PC-3 (cell line): ENCODE measurements at regions not wholly inside any gene's neighbourhood (a gene's known extent, or its start where the extent isn't known, plus 50 kb on each side); places are given as distances from the start of the nearest gene placed in this dataset.

Experiments
- ATAC-seq: fragments of 200-7000 bp; cut with Tn5 transposase; 2 replicates; pipeline ENCODE4 v1.9.1; 2020; ENCODE audit warnings: mild to moderate bottlenecking, moderate library complexity
- BruUV-seq: library from RNA; stranded (reverse); fragments of 400-500 nt; replicated peaks from 2 replicates; lab custom pipeline; 2021; lab: Mats Ljungman, UMichigan
- CTCF ChIA-PET: fragments of 300-600 bp; sonication (Branson Sonifier 250); formaldehyde crosslinking; loops from one replicate; lab custom pipeline; 2022; ENCODE audit warnings: antibody characterized with exemption; lab: Charles Lee
- POLR2A ChIA-PET: fragments of 300-600 bp; sonication (Branson Sonifier 250); formaldehyde crosslinking; loops from one replicate; lab custom pipeline; 2022; ENCODE audit warnings: antibody characterized with exemption; ENCODE audit not compliant: unreplicated experiment; lab: Charles Lee
- DNase-seq: peaks from one replicate; pipeline ENCODE4 v3.0.0-alpha.2; 2015
- H2AFZ ChIP-seq: fragments of 300-600 bp; sonication (generic); 2 replicates; pipeline ENCODE4 v1.6.0; 2016; ENCODE audit warnings: antibody characterized with exemption, low read length
- H3F3A ChIP-seq: fragments of 300-600 bp; sonication (generic); one replicate; pipeline ENCODE4 v1.6.0; 2017; ENCODE audit warnings: antibody characterized with exemption, low read length, control low read depth, mild to moderate bottlenecking; ENCODE audit not compliant: unreplicated experiment
- H3K27ac ChIP-seq: fragments of 300-600 bp; sonication (generic); 2 replicates; pipeline ENCODE4 v1.5.1; 2016; ENCODE audit warnings: mild to moderate bottlenecking, low read length
- H3K27me3 ChIP-seq: fragments of 300-600 bp; sonication (generic); 2 replicates; pipeline ENCODE4 v1.6.1; 2016; ENCODE audit warnings: low read length, mixed read lengths
- H3K36me3 ChIP-seq: fragments of 300-600 bp; sonication (generic); 2 replicates; pipeline ENCODE4 v1.6.1; 2016; ENCODE audit warnings: low read depth, mixed run types, low read length, mixed read lengths
- H3K4me1 ChIP-seq: fragments of 300-600 bp; sonication (generic); 2 replicates; pipeline ENCODE4 v1.5.1; 2016; ENCODE audit warnings: low read length; ENCODE audit not compliant: insufficient read depth
- H3K4me2 ChIP-seq: fragments of 300-600 bp; sonication (generic); 2 replicates; pipeline ENCODE4 v1.6.0; 2016; ENCODE audit warnings: low read length
- H3K4me3 ChIP-seq: fragments of 300-600 bp; sonication (generic); 2 replicates; pipeline ENCODE4 v1.5.1; 2016; ENCODE audit warnings: mild to moderate bottlenecking, low read length, mixed read lengths
- H3K79me2 ChIP-seq: fragments of 300-600 bp; sonication (generic); 2 replicates; pipeline ENCODE4 v1.6.1; 2017; ENCODE audit warnings: low read length, mixed read lengths
- H3K9ac ChIP-seq: fragments of 300-600 bp; sonication (generic); 2 replicates; pipeline ENCODE4 v1.6.0; 2016; ENCODE audit warnings: mild to moderate bottlenecking, low read length
- H3K9me2 ChIP-seq: fragments of 300-600 bp; sonication (generic); replicated peaks from 2 replicates; pipeline ENCODE4 v1.6.1; 2016; ENCODE audit warnings: mixed run types, low read length, mixed read lengths
- H3K9me3 ChIP-seq: fragments of 300-600 bp; sonication (generic); 2 replicates; pipeline ENCODE4 v1.6.1; 2016; ENCODE audit warnings: low read length, mixed read lengths
- H4K20me1 ChIP-seq: fragments of 300-600 bp; sonication (generic); 2 replicates; pipeline ENCODE4 v1.6.1; 2016; ENCODE audit warnings: low read length, mixed read lengths
- CTCF ChIP-seq: fragments of 300-600 bp; sonication (generic); conservative IDR thresholded peaks from 2 replicates; pipeline ENCODE4 v1.5.1; 2017; ENCODE audit warnings: antibody characterized with exemption, low read depth, mild to moderate bottlenecking, low read length
- EZH2 ChIP-seq: fragments of 300-600 bp; sonication (generic); IDR thresholded peaks from one replicate; pipeline ENCODE4 v1.6.1; 2017; ENCODE audit warnings: antibody characterized with exemption, mild to moderate bottlenecking, low read length; ENCODE audit not compliant: unreplicated experiment
- EZH2phosphoT487 ChIP-seq: fragments of 300-600 bp; sonication (generic); IDR thresholded peaks from 2 replicates; pipeline ENCODE4 v1.6.1; 2018; ENCODE audit warnings: mild to moderate bottlenecking, antibody characterized with exemption, low read length, borderline replicate concordance
- intact Hi-C: fragments of 100-400 bp; cut with micrococcal nuclease; formaldehyde crosslinking; loops from 2 replicates; pipeline ENCODE4 v1.9.0; 2023

- DNase-seq (no peak), ATAC-seq (no peak)
- Histone ChIP-seq H3K9ac (no peak overlapping the region), H3K9me2 (no peaks in the 10 kb centered on the region), H2AFZ (no peak overlapping the region), H3K4me1 (no peaks in the 10 kb centered on the region), H4K20me1 (no peaks in the 10 kb centered on the region), H3F3A (no peaks in the 10 kb centered on the region), H3K27me3 (no peaks in the 10 kb centered on the region), H3K9me3 (no peaks in the 10 kb centered on the region), H3K36me3 (no peaks in the 10 kb centered on the region), H3K79me2 (no peaks in the 10 kb centered on the region), H3K27ac (no peak overlapping the region), H3K4me3 (no peak overlapping the region), H3K4me2 (no peak overlapping the region)
- POLR2A ChIA-PET: no interaction called here
- intact Hi-C loops: no loop called here
- TF ChIP-seq EZH2 (no peak), CTCF (no peak), EZH2phosphoT487 (no peak)
- CTCF ChIA-PET: no interaction called here
- BruUV-seq: no TSS peak
Measured at GRCh38 chr2:63658176-63658968, 69.6 kb downstream of the MDH1 start.

- intact Hi-C loops: no loop called here
- Histone ChIP-seq H3K27me3 (no peaks in the 10 kb centered on the region), H3K4me1 (no peaks in the 10 kb centered on the region), H3K4me3 (no peak overlapping the region), H3F3A (no peaks in the 10 kb centered on the region), H3K36me3 (no peaks in the 10 kb centered on the region), H3K9me3 (no peaks in the 10 kb centered on the region), H3K9me2 (no peaks in the 10 kb centered on the region), H3K4me2 (no peak overlapping the region), H3K79me2 (no peaks in the 10 kb centered on the region), H3K9ac (no peak overlapping the region), H2AFZ (no peak overlapping the region), H3K27ac (no peak overlapping the region), H4K20me1 (no peaks in the 10 kb centered on the region)
- TF ChIP-seq EZH2 (no peak), CTCF (no peak), EZH2phosphoT487 (no peak)
- DNase-seq (no peak), ATAC-seq (no peak)
- BruUV-seq: no TSS peak
- POLR2A ChIA-PET: no interaction called here
- CTCF ChIA-PET: no interaction called here
Measured at GRCh38 chr2:63660060-63660459, 71.3 kb downstream of the MDH1 start.

GRCh38 chr2:63661076-63661475 lies 72.3 kb downstream of the MDH1 start:
- no peak overlapping the region for H3K4me2 ChIP-seq
- no peak for TF ChIP-seq EZH2
- TF ChIP-seq CTCF: no peak
- no peak for TF ChIP-seq EZH2phosphoT487
- H3K9me3 ChIP-seq: no peaks in the 10 kb centered on the region
- no peak overlapping the region for H3K9ac ChIP-seq
- ChIA-PET POLR2A (no interaction called here), CTCF (no interaction called here)
- DNase-seq (peak; percentile 55), ATAC-seq (peak; percentile 38; the same call in 1 of the 2 replicates)
- no peaks in the 10 kb centered on the region for H3K27me3 ChIP-seq
- no peak overlapping the region for H3K27ac ChIP-seq
- no peak overlapping the region for H2AFZ ChIP-seq
- intact Hi-C loops: no loop called here
- H3K4me1 ChIP-seq: no peaks in the 10 kb centered on the region
- H3K9me2 ChIP-seq: no peaks in the 10 kb centered on the region
- no peak overlapping the region for H3K4me3 ChIP-seq
- no peaks in the 10 kb centered on the region for H3K79me2 ChIP-seq
- H3K36me3 ChIP-seq: no peaks in the 10 kb centered on the region
- no peaks in the 10 kb centered on the region for H3F3A ChIP-seq
- H4K20me1 ChIP-seq: no peaks in the 10 kb centered on the region
- no TSS peak for BruUV-seq
